ENCODE measurements at regions not wholly inside any gene's neighbourhood (a gene's known extent, or its start where the extent isn't known, plus 50 kb on each side); places are given as distances from the start of the nearest gene placed in this dataset.

- TF ChIP-seq POLR2A (IDR thresholded peaks at IDR 0.05) (no peak), CTCF (IDR thresholded peaks at IDR 0.05) (no peak)
- Histone ChIP-seq H3K9me3 (no peaks in the 10 kb centered on the region), H3K4me3 (replicated peaks in 1 of 3) (no peak overlapping the region), H3K27ac (no peak overlapping the region), H3K36me3 (no peaks in the 10 kb centered on the region), H3K27me3 (no peaks in the 10 kb centered on the region), H3K4me1 (no peaks in the 10 kb centered on the region)
- intact Hi-C loops (cut with DNase I) = no loop called here
- WGBS, 2 donors = 83 to 85% methylated on average over 9 of the region's 9 CpGs
- no peak for DNase-seq
These were observed 54.1 kb upstream of the PEG3 start for GRCh38 chr19:56894626-56895025.

- intact Hi-C loops (cut with DNase I) = no loop called here
- Histone ChIP-seq H3K36me3 (no peaks in the 10 kb centered on the region), H3K4me1 (no peaks in the 10 kb centered on the region), H3K27me3 (no peaks in the 10 kb centered on the region), H3K27ac (no peak overlapping the region), H3K9me3 (no peaks in the 10 kb centered on the region), H3K4me3 (replicated peaks in 1 of 3) (no peak overlapping the region)
- WGBS, 2 donors = 63 to 66% methylated on average over 3 of the region's 3 CpGs
- DNase-seq = peak in 1 of 2 donors; percentile 14
- TF ChIP-seq CTCF (IDR thresholded peaks at IDR 0.05) (no peak), POLR2A (IDR thresholded peaks at IDR 0.05) (no peak)
These were observed 55.6 kb upstream of the PEG3 start for GRCh38 chr19:56896095-56896494.

GRCh38 chr19:56899943-56900342, 59.4 kb upstream of the PEG3 start:
- intact Hi-C loops (cut with DNase I) = no loop called here
- no peak overlapping the region for H3K27ac ChIP-seq
- no peaks in the 10 kb centered on the region for H3K4me1 ChIP-seq
- no peak for DNase-seq
- 87 to 92% methylated on average over 6 of the region's 6 CpGs for WGBS, 2 donors
- H3K36me3 ChIP-seq = no peaks in the 10 kb centered on the region
- no peaks in the 10 kb centered on the region for H3K27me3 ChIP-seq
- no peaks in the 10 kb centered on the region for H3K9me3 ChIP-seq
- H3K4me3 ChIP-seq (replicated peaks in 1 of 3) = no peak overlapping the region
- TF ChIP-seq POLR2A (IDR thresholded peaks at IDR 0.05) (no peak), CTCF (IDR thresholded peaks at IDR 0.05) (no peak)

GRCh38 chr19:56900573-56901097, 60.1 kb upstream of the PEG3 start:
- Histone ChIP-seq H3K27me3 (no peaks in the 10 kb centered on the region), H3K36me3 (no peaks in the 10 kb centered on the region), H3K27ac (no peak overlapping the region), H3K9me3 (no peaks in the 10 kb centered on the region), H3K4me1 (no peaks in the 10 kb centered on the region), H3K4me3 (replicated peaks in 1 of 3) (no peak overlapping the region)
- intact Hi-C loops (cut with DNase I) = no loop called here
- TF ChIP-seq CTCF (IDR thresholded peaks at IDR 0.05) (no peak), POLR2A (IDR thresholded peaks at IDR 0.05) (no peak)
- WGBS, 2 donors = 53 to 56% methylated on average over 11 to 12 of the region's 12 CpGs
- DNase-seq = no peak

GRCh38 chr19:56905631-56906150, 65.2 kb upstream of the PEG3 start:
- DNase-seq = no peak
- Histone ChIP-seq H3K4me1 (no peaks in the 10 kb centered on the region), H3K36me3 (no peaks in the 10 kb centered on the region), H3K9me3 (no peaks in the 10 kb centered on the region), H3K27me3 (no peaks in the 10 kb centered on the region), H3K27ac (no peak overlapping the region), H3K4me3 (replicated peaks in 1 of 3) (no peak overlapping the region)
- 68 to 76% methylated on average over 6 of the region's 6 CpGs for WGBS, 2 donors
- no peak for TF ChIP-seq CTCF (IDR thresholded peaks at IDR 0.05)
- no peak for TF ChIP-seq POLR2A (IDR thresholded peaks at IDR 0.05)
- intact Hi-C loops (cut with DNase I) = no loop called here

Data from thyroid gland (tissue), 4 donors.